ENCODE measurements at regions not wholly inside any gene's neighbourhood (a gene's known extent, or its start where the extent isn't known, plus 50 kb on each side); places are given as distances from the start of the nearest gene placed in this dataset.

- TF ChIP-seq CTCF (IDR thresholded peaks at IDR 0.05 in 8 of 11, conservative IDR thresholded peaks at IDR 0.05 in 3 of 11): no peak
- TF ChIP-seq POLR2A (IDR thresholded peaks at IDR 0.05): no peak
- TF ChIP-seq POLR2AphosphoS5 (IDR thresholded peaks at IDR 0.05): no peak
- no peaks in the 10 kb centered on the region for H3K36me3 ChIP-seq
- H3K4me3 ChIP-seq: no peak overlapping the region
- intact Hi-C loops (cut with DNase I; ENCODE audit: low total_unique reads): no loop called here
- peaks cover 0 to 5% (median 0%) of the 10 kb centered on the region in 7 donors for H3K27me3 ChIP-seq (replicated peaks in 1 of 7)
- no peak overlapping the region for H3K27ac ChIP-seq
- WGBS, 5 donors: 84 to 92% (median 87%) methylated on average over 1 of the region's 1 CpG
- H3K9me3 ChIP-seq: no peaks in the 10 kb centered on the region
- peaks cover 0 to 26% (median 10%) of the 10 kb centered on the region in 6 donors for H3K4me1 ChIP-seq
- no peak for DNase-seq
These were observed 201.7 kb upstream of the DCN start for GRCh38 chr12:91384366-91384765.

- TF ChIP-seq POLR2A (IDR thresholded peaks at IDR 0.05) (no peak), CTCF (IDR thresholded peaks at IDR 0.05 in 8 of 11, conservative IDR thresholded peaks at IDR 0.05 in 3 of 11) (no peak), POLR2AphosphoS5 (IDR thresholded peaks at IDR 0.05) (no peak)
- 72 to 88% (median 86%) methylated on average over 3 of the region's 3 CpGs for WGBS, 5 donors
- no peak for DNase-seq
- Histone ChIP-seq H3K27ac (no peak overlapping the region), H3K9me3 (no peaks in the 10 kb centered on the region), H3K4me1 (peaks cover 0 to 26% (median 10%) of the 10 kb centered on the region in 6 donors), H3K27me3 (replicated peaks in 1 of 7) (peaks cover 0 to 5% (median 0%) of the 10 kb centered on the region in 7 donors), H3K4me3 (no peak overlapping the region), H3K36me3 (no peaks in the 10 kb centered on the region)
- intact Hi-C loops (cut with DNase I; ENCODE audit: low total_unique reads): no loop called here
These were observed 200.5 kb upstream of the DCN start for GRCh38 chr12:91383099-91383498.

- H3K4me1 ChIP-seq: peaks cover 0 to 26% (median 10%) of the 10 kb centered on the region in 6 donors
- DNase-seq: peak; percentile 90
- TF ChIP-seq POLR2AphosphoS5 (IDR thresholded peaks at IDR 0.05): no peak
- TF ChIP-seq CTCF (IDR thresholded peaks at IDR 0.05 in 8 of 11, conservative IDR thresholded peaks at IDR 0.05 in 3 of 11): peak; percentile 69 to 92 (median 86)
- TF ChIP-seq POLR2A (IDR thresholded peaks at IDR 0.05): no peak
- H3K4me3 ChIP-seq: peak overlapping the region; percentile 16 to 61 (median 35)
- H3K27ac ChIP-seq: peak overlapping the region; percentile 66 to 86 (median 76)
- 1 to 11% (median 4%) methylated on average over 4 of the region's 4 CpGs for WGBS, 5 donors
- H3K36me3 ChIP-seq: no peaks in the 10 kb centered on the region
- no peaks in the 10 kb centered on the region for H3K9me3 ChIP-seq
- peaks cover 0 to 5% (median 0%) of the 10 kb centered on the region in 7 donors for H3K27me3 ChIP-seq (replicated peaks in 1 of 7)
- intact Hi-C loops (cut with DNase I; ENCODE audit: low total_unique reads): no loop called here
These were observed 199.5 kb upstream of the DCN start for GRCh38 chr12:91382081-91382543.

- no peaks in the 10 kb centered on the region for H3K9me3 ChIP-seq
- H3K36me3 ChIP-seq: no peaks in the 10 kb centered on the region
- peak overlapping the region; percentile 66 to 86 (median 76) for H3K27ac ChIP-seq
- intact Hi-C loops (cut with DNase I; ENCODE audit: low total_unique reads): no loop called here
- peaks cover 0 to 5% (median 0%) of the 10 kb centered on the region in 7 donors for H3K27me3 ChIP-seq (replicated peaks in 1 of 7)
- peak overlapping the region; percentile 16 to 61 (median 35) for H3K4me3 ChIP-seq
- H3K4me1 ChIP-seq: peaks cover 0 to 26% (median 10%) of the 10 kb centered on the region in 6 donors
- TF ChIP-seq CTCF (IDR thresholded peaks at IDR 0.05 in 8 of 11, conservative IDR thresholded peaks at IDR 0.05 in 3 of 11): no peak
- peak in 1 of 3 donors; percentile 38 for TF ChIP-seq POLR2AphosphoS5 (IDR thresholded peaks at IDR 0.05)
- WGBS, 5 donors: 13 to 16% (median 15%) methylated on average over 11 of the region's 11 CpGs
- DNase-seq: no peak
These were observed 198.7 kb upstream of the DCN start for GRCh38 chr12:91381309-91381804.
